ENCODE measurements at regions not wholly inside any gene's neighbourhood (a gene's known extent, or its start where the extent isn't known, plus 50 kb on each side); places are given as distances from the start of the nearest gene placed in this dataset.

GRCh38 chr2:126770466-126770865, 114.5 kb downstream of the GYPC start:
- no TSS peak for BruUV-seq (replicated peaks)

GRCh38 chr2:126771094-126771493, 115.1 kb downstream of the GYPC start:
- Mint-ChIP-seq H3K36me3 (ENCODE audit: insufficient read depth, unreplicated experiment) (no peaks in the 10 kb centered on the region), H3K27me3 (ENCODE audit: unreplicated experiment) (peaks cover 55% of the 10 kb centered on the region), H3K27ac (ENCODE audit: unreplicated experiment) (no peak overlapping the region), H3K9me3 (ENCODE audit: low read depth, unreplicated experiment) (peaks cover 5% of the 10 kb centered on the region), H3K4me3 (ENCODE audit: low read depth, unreplicated experiment) (no peak overlapping the region), H3K4me1 (ENCODE audit: low read depth, unreplicated experiment) (no peaks in the 10 kb centered on the region)
- no TSS peak for BruUV-seq (replicated peaks)
- TF ChIP-seq CTCF (IDR thresholded peaks at IDR 0.05; ENCODE audit: unreplicated experiment), result no peak
- DNase-seq, result no peak
- CTCF ChIA-PET, result no interaction called here
- intact Hi-C loops (cut with micrococcal nuclease; ENCODE audit: unreplicated experiment), result no loop called here

More at GRCh38 chr2:126770466-126770865, 114.5 kb downstream of the GYPC start:
- H3K27me3 Mint-ChIP-seq (ENCODE audit: unreplicated experiment), result peaks cover 49% of the 10 kb centered on the region
- no peaks in the 10 kb centered on the region for H3K4me1 Mint-ChIP-seq (ENCODE audit: low read depth, unreplicated experiment)
- intact Hi-C loops (cut with micrococcal nuclease; ENCODE audit: unreplicated experiment), result no loop called here
- no peak for TF ChIP-seq CTCF (IDR thresholded peaks at IDR 0.05; ENCODE audit: unreplicated experiment)
- no peak overlapping the region for H3K4me3 Mint-ChIP-seq (ENCODE audit: low read depth, unreplicated experiment)
- H3K36me3 Mint-ChIP-seq (ENCODE audit: insufficient read depth, unreplicated experiment), result no peaks in the 10 kb centered on the region
- peaks cover 5% of the 10 kb centered on the region for H3K9me3 Mint-ChIP-seq (ENCODE audit: low read depth, unreplicated experiment)
- CTCF ChIA-PET, result interaction anchor here (0.7 kb wide), 1 partner anchor 97 kb away, joined by 3 read pairs; no protein-coding TSS in a partner anchor
- DNase-seq, result no peak
- no peak overlapping the region for H3K27ac Mint-ChIP-seq (ENCODE audit: unreplicated experiment)

GRCh38 chr2:126771501-126772195, 115.7 kb downstream of the GYPC start:
- BruUV-seq (replicated peaks), result no TSS peak
- no peak for DNase-seq
- Mint-ChIP-seq H3K36me3 (ENCODE audit: insufficient read depth, unreplicated experiment) (no peaks in the 10 kb centered on the region), H3K27me3 (ENCODE audit: unreplicated experiment) (peaks cover 60% of the 10 kb centered on the region), H3K4me1 (ENCODE audit: low read depth, unreplicated experiment) (no peaks in the 10 kb centered on the region), H3K4me3 (ENCODE audit: low read depth, unreplicated experiment) (no peak overlapping the region), H3K9me3 (ENCODE audit: low read depth, unreplicated experiment) (peaks cover 5% of the 10 kb centered on the region), H3K27ac (ENCODE audit: unreplicated experiment) (no peak overlapping the region)
- no peak for TF ChIP-seq CTCF (IDR thresholded peaks at IDR 0.05; ENCODE audit: unreplicated experiment)
- CTCF ChIA-PET, result no interaction called here
- intact Hi-C loops (cut with micrococcal nuclease; ENCODE audit: unreplicated experiment), result no loop called here

- Mint-ChIP-seq H3K4me3 (ENCODE audit: low read depth, unreplicated experiment) (no peak overlapping the region), H3K36me3 (ENCODE audit: insufficient read depth, unreplicated experiment) (peaks cover 6% of the 10 kb centered on the region), H3K9me3 (ENCODE audit: low read depth, unreplicated experiment) (peaks cover 3% of the 10 kb centered on the region), H3K27me3 (ENCODE audit: unreplicated experiment) (peaks cover 69% of the 10 kb centered on the region), H3K4me1 (ENCODE audit: low read depth, unreplicated experiment) (peaks cover 8% of the 10 kb centered on the region), H3K27ac (ENCODE audit: unreplicated experiment) (no peak overlapping the region)
- no TSS peak for BruUV-seq (replicated peaks)
- no peak for TF ChIP-seq CTCF (IDR thresholded peaks at IDR 0.05; ENCODE audit: unreplicated experiment)
- intact Hi-C loops (cut with micrococcal nuclease; ENCODE audit: unreplicated experiment), result no loop called here
- CTCF ChIA-PET, result no interaction called here
- DNase-seq, result no peak
These were observed 118.3 kb downstream of the GYPC start for GRCh38 chr2:126774290-126774689.
